Mononuclear cell (primary cell): ENCODE measurements at regions not wholly inside any gene's neighbourhood (a gene's known extent, or its start where the extent isn't known, plus 50 kb on each side); places are given as distances from the start of the nearest gene placed in this dataset.

ENCODE experiments used
- H3K27me3 ChIP-seq: 2 replicates; pipeline ENCODE4 v1.6.0; 2011; ENCODE audit warnings: low read length, control low read depth; ENCODE audit not compliant: insufficient read depth
- H3K4me1 ChIP-seq: 2 replicates; pipeline ENCODE4 v1.5.1; 2011; ENCODE audit warnings: mild to moderate bottlenecking, low read length, control low read depth; ENCODE audit not compliant: insufficient read depth
- H3K4me3 ChIP-seq: 2 replicates; pipeline ENCODE4 v1.5.1; 2011; ENCODE audit warnings: mild to moderate bottlenecking, low read length, moderate library complexity
- H3K9me3 ChIP-seq: 2 replicates; pipeline ENCODE4 v1.5.1; 2011; ENCODE audit warnings: low read depth, mild to moderate bottlenecking, control low read depth, low read length

DNA sequence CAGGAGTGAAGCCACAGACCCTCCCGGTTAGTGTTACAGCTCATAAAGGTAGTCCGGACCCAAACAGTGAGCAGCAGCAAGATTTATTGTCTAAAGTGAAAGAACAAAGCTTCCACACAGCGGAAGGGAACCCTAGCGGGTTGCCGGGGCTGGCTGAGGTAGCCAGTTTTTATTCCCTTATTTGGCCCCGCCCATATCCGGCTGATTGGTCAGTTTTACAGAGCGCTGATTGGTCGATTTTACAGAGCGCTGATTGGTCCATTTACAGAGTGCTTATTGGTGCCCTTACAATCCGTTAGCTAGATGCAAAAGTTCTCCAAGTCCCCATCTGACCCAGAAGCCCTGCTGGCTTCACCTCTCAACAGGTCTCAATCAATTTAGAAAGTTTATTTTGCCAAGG lies 126.0 kb upstream of the RFC3 start:
- Histone ChIP-seq H3K27me3 (no peaks in the 10 kb centered on the region), H3K4me1 (no peaks in the 10 kb centered on the region), H3K4me3 (no peak overlapping the region)

DNA sequence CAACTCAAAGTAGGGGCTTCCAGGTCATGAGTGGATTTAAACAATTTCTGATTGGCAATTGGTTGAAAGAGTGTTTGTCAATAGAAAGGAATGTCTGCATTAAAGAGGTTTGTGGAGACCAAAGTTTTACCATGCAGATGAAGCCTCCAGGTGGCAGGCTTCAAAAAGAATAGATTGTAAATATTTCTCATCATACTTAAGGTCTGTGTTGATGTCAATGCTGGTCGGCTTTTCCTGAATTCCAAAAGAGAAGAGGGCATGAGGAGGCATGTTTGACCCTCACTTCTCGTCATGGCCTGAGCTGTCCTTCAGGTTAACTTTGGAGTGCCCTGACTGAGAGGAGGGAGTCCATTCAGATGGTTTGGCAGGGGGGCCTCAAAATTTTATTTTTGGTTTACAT lies 125.4 kb upstream of the RFC3 start:
- H3K4me1 ChIP-seq: no peaks in the 10 kb centered on the region
- H3K4me3 ChIP-seq: no peak overlapping the region
- H3K27me3 ChIP-seq: no peaks in the 10 kb centered on the region
- H3K9me3 ChIP-seq: no peaks in the 10 kb centered on the region

More for the DNA sequence above, 126.0 kb upstream of the RFC3 start:
- no peaks in the 10 kb centered on the region for H3K9me3 ChIP-seq

DNA sequence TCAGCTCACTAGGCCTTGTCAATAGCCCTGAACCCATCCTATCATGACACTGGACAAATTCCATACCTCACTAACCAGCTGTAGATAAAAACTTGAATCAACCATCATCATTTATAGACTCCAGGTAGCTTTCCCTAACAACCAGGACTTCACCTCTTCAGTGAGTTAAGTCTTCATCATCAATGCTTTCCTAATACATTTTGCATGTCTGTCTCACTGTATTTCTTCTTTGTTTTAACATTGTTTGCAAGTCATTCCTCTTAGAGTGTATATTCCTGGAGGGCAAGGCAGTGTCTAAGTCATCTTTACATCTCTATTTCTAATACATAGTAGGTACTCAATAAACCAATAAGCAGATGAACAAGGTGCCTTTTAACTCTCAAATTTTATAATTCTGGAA lies 123.4 kb upstream of the RFC3 start:
- no peak overlapping the region for H3K4me3 ChIP-seq
- H3K9me3 ChIP-seq: no peaks in the 10 kb centered on the region
- H3K4me1 ChIP-seq: no peaks in the 10 kb centered on the region
- H3K27me3 ChIP-seq: no peaks in the 10 kb centered on the region

DNA sequence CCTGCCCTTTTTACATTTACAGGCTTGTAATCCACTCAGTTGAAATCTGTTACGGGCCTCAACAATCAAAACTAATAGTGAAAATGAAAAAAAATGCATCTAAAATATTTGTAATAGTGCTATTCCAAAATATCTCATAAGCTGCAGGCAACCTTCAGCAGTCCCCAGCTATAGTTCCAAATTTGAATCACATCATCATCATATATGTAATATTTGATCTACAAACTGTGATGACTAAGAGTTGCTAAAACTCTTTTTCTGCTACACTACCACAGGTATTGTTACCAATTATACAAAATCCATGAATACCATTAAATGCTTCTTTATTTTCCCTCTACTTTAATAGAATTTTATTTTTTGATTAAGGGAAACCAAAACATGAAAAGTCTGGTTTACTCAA lies 121.4 kb upstream of the RFC3 start:
- Histone ChIP-seq H3K4me3 (no peak overlapping the region), H3K9me3 (no peaks in the 10 kb centered on the region), H3K27me3 (no peaks in the 10 kb centered on the region), H3K4me1 (no peaks in the 10 kb centered on the region)

DNA sequence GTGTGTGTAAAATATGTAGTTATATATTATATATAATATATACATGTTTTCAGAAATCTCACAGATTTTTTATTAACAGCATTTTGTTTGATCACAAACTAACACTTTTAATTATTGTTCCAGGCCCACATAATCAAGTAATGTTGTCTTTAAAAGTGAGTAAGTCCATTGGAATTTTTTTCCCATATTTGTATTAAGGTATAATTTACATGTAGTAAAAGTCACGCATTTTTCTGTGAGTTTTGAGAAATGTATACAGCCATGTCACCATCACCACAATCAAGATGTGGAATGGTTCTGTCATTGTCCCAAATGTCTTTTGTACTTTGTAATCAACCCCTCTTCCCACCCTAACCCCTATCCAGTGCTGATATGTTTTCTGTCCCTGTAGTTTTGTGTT lies 120.0 kb upstream of the RFC3 start:
- Histone ChIP-seq H3K27me3 (no peaks in the 10 kb centered on the region), H3K4me1 (no peaks in the 10 kb centered on the region), H3K9me3 (no peaks in the 10 kb centered on the region), H3K4me3 (no peak overlapping the region)

DNA sequence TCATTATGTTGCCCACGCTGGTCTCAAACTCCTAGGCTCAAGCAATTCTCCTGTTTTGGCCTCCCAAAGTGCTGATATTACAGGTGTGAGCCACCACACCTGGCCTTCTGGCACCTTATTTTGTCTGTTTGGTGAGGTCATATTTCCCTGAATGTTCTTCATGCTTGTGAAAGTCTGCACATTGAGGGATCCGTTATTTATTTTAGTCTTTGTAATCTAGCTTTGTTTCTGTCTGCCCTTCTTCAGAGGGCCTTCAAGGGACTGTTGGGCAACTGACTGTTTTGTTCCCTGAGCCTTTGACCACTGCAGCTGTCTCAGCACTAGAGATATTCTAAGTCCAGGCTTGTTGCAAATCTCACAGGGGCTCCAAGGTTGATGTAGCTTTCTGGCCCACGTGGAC lies 110.5 kb upstream of the RFC3 start:
- Histone ChIP-seq H3K27me3 (peaks cover 19% of the 10 kb centered on the region), H3K9me3 (peaks cover 38% of the 10 kb centered on the region), H3K4me3 (no peak overlapping the region), H3K4me1 (no peaks in the 10 kb centered on the region)

DNA sequence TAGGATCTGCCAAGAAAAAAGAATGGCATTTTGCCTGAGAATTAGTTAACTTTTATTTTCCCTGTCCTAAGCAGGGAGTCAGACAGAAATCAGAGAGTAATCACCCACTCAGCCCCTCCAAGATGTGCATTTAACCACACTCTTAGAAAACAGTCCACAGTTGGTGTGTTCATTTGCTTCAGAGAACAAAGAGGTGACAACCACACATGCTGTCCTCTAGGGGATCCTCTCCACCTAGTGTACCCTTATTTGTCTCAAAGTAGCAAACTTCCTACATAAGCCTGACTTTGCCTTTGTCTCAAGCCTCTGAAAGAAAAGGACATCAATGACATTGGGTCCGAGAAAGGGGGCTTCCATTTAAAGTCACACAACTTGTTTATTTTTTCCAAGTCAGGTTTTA lies 107.0 kb upstream of the RFC3 start:
- Histone ChIP-seq H3K27me3 (no peaks in the 10 kb centered on the region), H3K9me3 (peaks cover 10% of the 10 kb centered on the region), H3K4me3 (no peak overlapping the region), H3K4me1 (no peaks in the 10 kb centered on the region)

DNA sequence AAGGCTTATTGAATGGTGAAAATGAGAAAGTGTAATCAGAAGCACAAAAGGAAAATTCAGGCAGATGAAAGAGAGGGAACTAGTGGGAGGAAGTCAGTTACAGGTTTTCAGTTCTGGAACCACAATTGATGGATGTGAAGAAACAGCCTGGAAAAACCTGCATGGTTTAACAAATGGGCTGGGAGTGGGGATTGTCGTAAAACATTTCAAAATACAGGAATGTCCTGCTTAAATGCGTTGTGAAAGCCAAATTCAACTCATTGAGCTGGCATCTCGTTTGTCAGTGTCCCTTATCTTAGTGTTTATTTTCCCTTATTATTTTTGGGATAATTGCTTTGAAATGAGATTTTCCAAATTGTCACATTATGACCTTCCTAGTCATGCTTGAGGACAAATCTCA lies 106.5 kb upstream of the RFC3 start:
- Histone ChIP-seq H3K4me3 (no peak overlapping the region), H3K27me3 (no peaks in the 10 kb centered on the region), H3K9me3 (peaks cover 5% of the 10 kb centered on the region), H3K4me1 (no peaks in the 10 kb centered on the region)

DNA sequence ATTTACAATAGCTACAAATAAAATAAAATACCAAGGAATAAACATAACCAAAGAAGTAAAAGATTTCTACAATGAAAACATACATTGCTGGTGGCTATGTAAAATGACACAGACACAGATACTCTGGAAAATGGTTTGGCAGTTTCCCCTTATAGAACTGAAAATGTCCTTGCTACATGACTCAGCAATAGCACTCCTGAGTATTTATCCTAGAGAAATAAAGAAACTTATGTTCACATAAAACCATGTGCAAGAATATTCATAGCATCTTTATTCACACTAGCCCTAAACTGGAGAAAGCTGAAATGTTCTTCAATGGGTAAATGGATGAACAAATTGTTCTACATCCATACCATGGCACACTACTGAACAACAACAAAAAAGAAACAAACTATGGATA lies 100.2 kb upstream of the RFC3 start:
- Histone ChIP-seq H3K4me3 (no peak overlapping the region), H3K9me3 (no peaks in the 10 kb centered on the region), H3K27me3 (no peaks in the 10 kb centered on the region), H3K4me1 (peaks cover under 1% of the 10 kb centered on the region)

DNA sequence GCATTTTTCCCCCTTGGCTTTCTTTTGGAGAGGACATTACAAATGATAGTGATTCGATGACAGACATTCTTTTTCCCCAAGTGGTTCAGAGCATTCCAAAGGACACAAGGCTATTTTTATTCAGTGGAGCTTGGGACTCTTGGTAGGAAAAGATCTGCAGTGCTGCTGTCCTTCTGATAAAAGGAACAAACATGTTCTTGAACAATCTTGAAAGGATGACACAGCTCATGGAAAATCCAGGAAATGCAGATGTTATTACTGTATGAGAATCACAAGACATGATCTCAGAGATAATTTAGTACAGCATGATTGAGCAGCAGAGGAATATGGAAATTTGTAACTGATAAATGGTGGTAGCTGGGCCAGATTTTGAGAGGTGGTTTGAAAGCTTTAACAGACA lies 96.2 kb upstream of the RFC3 start:
- H3K4me3 ChIP-seq: no peak overlapping the region

DNA sequence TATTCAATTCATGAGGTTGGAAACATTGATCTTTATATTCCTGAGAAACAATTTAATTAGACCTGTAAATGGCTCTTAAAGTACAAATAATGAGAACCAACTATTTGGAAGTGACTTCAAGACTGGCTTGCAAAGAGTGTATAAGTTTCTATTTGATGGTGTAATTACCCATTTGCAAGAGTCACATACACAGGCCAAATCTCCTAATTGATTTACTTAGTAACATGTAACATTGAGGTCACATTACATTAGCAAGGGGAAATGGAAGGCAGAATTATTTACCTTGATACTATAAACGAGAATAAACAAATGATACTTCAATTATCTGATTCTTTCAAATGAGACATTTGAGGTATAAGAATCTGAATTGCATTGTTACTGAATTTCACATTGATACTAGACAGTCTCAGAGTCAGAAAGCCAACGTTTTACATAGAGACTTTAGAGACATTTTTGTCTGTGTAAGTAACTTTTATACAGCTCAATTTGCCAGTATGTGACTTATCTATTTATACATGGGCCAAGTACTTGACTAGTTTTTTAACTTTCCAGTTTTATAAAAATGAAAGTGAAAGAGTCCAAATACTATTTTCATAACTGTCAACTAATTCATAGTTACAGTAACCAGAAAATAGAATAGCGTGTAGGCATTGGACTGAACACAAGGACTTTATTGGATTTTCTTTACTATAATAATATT lies 95.6 kb upstream of the RFC3 start:
- no peak overlapping the region for H3K4me3 ChIP-seq
- H3K9me3 ChIP-seq: no peaks in the 10 kb centered on the region
- peaks cover 14% of the 10 kb centered on the region for H3K4me1 ChIP-seq
- H3K27me3 ChIP-seq: peaks cover 4% of the 10 kb centered on the region

More for the DNA sequence above, 96.2 kb upstream of the RFC3 start:
- peaks cover 13% of the 10 kb centered on the region for H3K4me1 ChIP-seq
- no peaks in the 10 kb centered on the region for H3K9me3 ChIP-seq
- peaks cover 4% of the 10 kb centered on the region for H3K27me3 ChIP-seq

DNA sequence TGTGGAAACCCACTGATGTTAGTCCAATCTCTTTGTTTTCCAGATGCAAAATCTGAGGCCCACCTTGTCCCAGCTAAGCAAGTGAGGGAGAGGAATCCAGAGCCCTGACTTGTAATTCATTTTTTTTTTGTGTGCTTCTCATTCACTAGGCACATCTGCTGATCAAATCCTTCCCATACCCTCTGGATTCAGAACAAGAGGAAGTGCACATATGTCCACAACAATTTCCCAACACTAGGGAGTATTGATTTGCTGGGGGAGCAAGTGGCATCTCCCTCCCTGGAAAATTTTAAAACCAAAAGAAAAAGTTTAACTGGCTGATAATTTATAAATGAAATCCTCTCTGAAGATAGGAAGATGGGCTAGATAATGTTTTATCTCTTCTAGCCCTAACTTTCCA lies 94.6 kb upstream of the RFC3 start:
- H3K27me3 ChIP-seq: peaks cover 4% of the 10 kb centered on the region
- H3K9me3 ChIP-seq: no peaks in the 10 kb centered on the region
- H3K4me3 ChIP-seq: no peak overlapping the region
- H3K4me1 ChIP-seq: peaks cover 24% of the 10 kb centered on the region

DNA sequence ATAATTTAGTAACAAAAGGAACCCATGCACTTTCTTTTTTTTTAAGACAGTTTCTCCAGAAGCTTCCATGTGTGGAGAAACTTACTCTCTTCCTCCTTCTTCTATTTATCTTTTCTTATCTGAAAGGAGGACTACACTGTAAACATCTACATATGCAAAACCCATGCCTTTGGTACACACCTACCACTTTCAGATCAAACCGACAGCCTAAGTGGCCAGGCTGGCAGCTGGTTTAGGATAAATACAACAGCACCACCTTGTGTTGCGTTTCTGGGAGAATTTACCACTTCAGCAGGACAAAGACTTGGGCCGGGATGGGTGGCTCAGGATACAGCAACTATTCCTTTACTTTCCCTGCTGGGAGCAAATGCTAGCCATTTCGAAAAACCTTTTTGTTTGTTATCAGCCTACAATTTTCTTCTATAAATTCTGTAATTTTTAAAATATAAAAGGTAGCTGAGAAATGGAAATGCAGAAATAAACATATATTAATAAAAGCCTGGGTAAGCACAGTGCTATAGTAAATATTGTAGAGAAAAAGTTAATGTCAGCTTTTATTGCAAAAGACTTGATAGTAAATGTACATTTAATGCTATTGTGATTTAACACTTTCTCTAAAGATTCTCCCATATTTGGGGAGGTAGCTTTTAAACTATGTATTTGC lies 94.0 kb upstream of the RFC3 start:
- Histone ChIP-seq H3K27me3 (peaks cover 4% of the 10 kb centered on the region), H3K4me1 (peaks cover 30% of the 10 kb centered on the region), H3K9me3 (no peaks in the 10 kb centered on the region), H3K4me3 (no peak overlapping the region)

DNA sequence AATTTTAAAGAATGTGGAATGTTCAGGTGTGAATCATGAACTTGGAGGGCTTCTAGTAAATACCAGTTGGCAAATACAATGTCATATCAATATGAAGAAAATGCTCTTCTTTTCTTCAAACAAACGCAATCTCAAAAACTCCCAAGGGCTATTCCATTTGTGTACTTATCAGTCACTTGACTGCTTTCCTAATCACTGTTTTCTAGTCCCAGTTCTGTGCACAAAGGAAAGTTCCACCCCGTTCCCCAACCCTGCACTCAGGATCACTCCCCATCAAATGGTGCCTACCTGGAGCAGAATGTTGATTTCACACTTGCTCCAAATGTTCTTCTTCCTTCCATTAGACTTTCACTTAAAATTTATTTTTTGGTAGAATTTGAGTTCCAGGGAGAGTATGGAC lies 92.6 kb upstream of the RFC3 start:
- Histone ChIP-seq H3K4me3 (no peak overlapping the region), H3K27me3 (peaks cover 4% of the 10 kb centered on the region), H3K9me3 (no peaks in the 10 kb centered on the region), H3K4me1 (peaks cover 44% of the 10 kb centered on the region)

DNA sequence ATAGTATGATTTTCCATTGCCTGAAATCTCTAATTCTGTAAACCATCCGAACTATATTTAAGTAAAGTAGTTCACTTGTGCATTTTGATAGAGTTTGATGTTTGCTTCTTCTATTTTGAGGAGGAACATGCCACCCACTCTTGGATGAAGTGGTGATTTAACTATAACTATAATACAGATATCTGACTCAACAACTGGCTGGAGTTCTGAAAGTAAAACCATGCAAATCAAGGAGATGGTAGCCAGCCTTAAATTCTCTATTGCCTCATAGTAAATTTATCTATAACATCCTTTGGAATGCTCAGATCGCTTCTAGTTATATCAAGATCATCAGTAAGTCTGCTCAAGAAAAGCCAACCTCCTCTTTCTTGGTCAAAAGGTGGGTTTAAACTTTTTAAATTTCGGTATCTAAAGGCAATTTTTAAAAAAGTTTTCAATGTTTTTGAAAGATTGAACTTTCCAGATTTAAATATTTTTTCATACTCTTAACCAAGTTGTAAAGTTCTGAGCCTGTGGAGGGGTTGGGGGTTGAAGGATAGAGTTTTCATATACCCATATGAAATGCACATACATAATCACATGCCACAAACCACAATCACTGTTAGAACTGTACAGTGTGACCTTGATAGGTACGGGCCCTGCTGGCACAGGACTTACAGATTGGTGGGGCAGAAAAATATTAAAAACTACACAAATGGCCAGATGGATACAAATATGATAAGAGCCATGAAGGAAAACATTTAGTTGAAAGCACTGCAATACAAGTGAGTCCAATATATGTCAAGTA lies 90.5 kb upstream of the RFC3 start:
- Histone ChIP-seq H3K9me3 (no peaks in the 10 kb centered on the region), H3K27me3 (peaks cover 4% of the 10 kb centered on the region), H3K4me3 (no peak overlapping the region), H3K4me1 (peaks cover 63% of the 10 kb centered on the region)
